WERI-Rb-1 (cell line): ENCODE measurements at regions not wholly inside any gene's neighbourhood (a gene's known extent, or its start where the extent isn't known, plus 50 kb on each side); places are given as distances from the start of the nearest gene placed in this dataset.

Source experiments
- DNase-seq: peaks from one replicate; pipeline ENCODE4 v3.0.0-alpha.2; 2020
- H3K27ac ChIP-seq: fragments of 250-450 bp; sonication (Bioruptor Pico); 2 replicates; pipeline ENCODE4 v1.5.1; 2020; ENCODE audit warnings: mild to moderate bottlenecking, moderate library complexity
- H3K27me3 ChIP-seq: fragments of 250-450 bp; sonication (Bioruptor Pico); 2 replicates; pipeline ENCODE4 v1.5.1; 2021; ENCODE audit warnings: mild to moderate bottlenecking, low read depth, moderate library complexity; ENCODE audit not compliant: insufficient read depth, severe bottlenecking
- H3K36me3 ChIP-seq: fragments of 250-450 bp; sonication (Bioruptor Pico); 2 replicates; pipeline ENCODE4 v1.5.1; 2020; ENCODE audit warnings: mild to moderate bottlenecking, moderate library complexity
- H3K4me3 ChIP-seq: 2 replicates; pipeline ENCODE4 v1.5.1; 2011; ENCODE audit warnings: low read depth, mild to moderate bottlenecking, control low read depth, low read length
- H3K9me3 ChIP-seq: fragments of 250-450 bp; sonication (Bioruptor Pico); 2 replicates; pipeline ENCODE4 v1.5.1; 2021; ENCODE audit warnings: mild to moderate bottlenecking, moderate library complexity; ENCODE audit not compliant: severe bottlenecking
- CTCF ChIP-seq: IDR thresholded peaks from 2 replicates; pipeline ENCODE4 v1.5.1; 2011; ENCODE audit warnings: low read depth, mild to moderate bottlenecking, control low read depth, inconsistent platforms, low read length

- no peaks in the 10 kb centered on the region for H3K27me3 ChIP-seq
- DNase-seq = no peak
- no peak overlapping the region for H3K27ac ChIP-seq
- no peak for TF ChIP-seq CTCF
- no peaks in the 10 kb centered on the region for H3K9me3 ChIP-seq
- no peak overlapping the region for H3K4me3 ChIP-seq
- H3K36me3 ChIP-seq = no peaks in the 10 kb centered on the region
These were observed 180.0 kb upstream of the TGFBR2 start for GRCh38 chr3:30426293-30426993.

GRCh38 chr3:30428251-30428650 is 178.2 kb upstream of the TGFBR2 start:
- Histone ChIP-seq H3K4me3 (no peak overlapping the region), H3K36me3 (no peaks in the 10 kb centered on the region), H3K27ac (no peak overlapping the region), H3K9me3 (no peaks in the 10 kb centered on the region), H3K27me3 (no peaks in the 10 kb centered on the region)
- TF ChIP-seq CTCF = no peak
- DNase-seq = no peak

GRCh38 chr3:30435861-30436331 is 170.5 kb upstream of the TGFBR2 start:
- H3K4me3 ChIP-seq = no peak overlapping the region
- H3K9me3 ChIP-seq = no peaks in the 10 kb centered on the region
- DNase-seq = no peak
- no peak overlapping the region for H3K27ac ChIP-seq
- no peak for TF ChIP-seq CTCF
- no peaks in the 10 kb centered on the region for H3K27me3 ChIP-seq
- H3K36me3 ChIP-seq = no peaks in the 10 kb centered on the region

- TF ChIP-seq CTCF = no peak
- no peaks in the 10 kb centered on the region for H3K27me3 ChIP-seq
- H3K4me3 ChIP-seq = no peak overlapping the region
- no peaks in the 10 kb centered on the region for H3K36me3 ChIP-seq
- no peak overlapping the region for H3K27ac ChIP-seq
- no peak for DNase-seq
- no peaks in the 10 kb centered on the region for H3K9me3 ChIP-seq
These were observed 169.2 kb upstream of the TGFBR2 start for GRCh38 chr3:30437171-30437601.

GRCh38 chr3:30438126-30438525 is 168.3 kb upstream of the TGFBR2 start:
- Histone ChIP-seq H3K27ac (no peak overlapping the region), H3K36me3 (no peaks in the 10 kb centered on the region), H3K9me3 (no peaks in the 10 kb centered on the region), H3K4me3 (no peak overlapping the region), H3K27me3 (no peaks in the 10 kb centered on the region)
- no peak for TF ChIP-seq CTCF
- no peak for DNase-seq

- DNase-seq = no peak
- no peak for TF ChIP-seq CTCF
- Histone ChIP-seq H3K27ac (no peak overlapping the region), H3K36me3 (no peaks in the 10 kb centered on the region), H3K9me3 (no peaks in the 10 kb centered on the region), H3K4me3 (no peak overlapping the region), H3K27me3 (no peaks in the 10 kb centered on the region)
These were observed 166.8 kb upstream of the TGFBR2 start for GRCh38 chr3:30439451-30440053.
